GM06990 (cell line): ENCODE measurements at regions not wholly inside any gene's neighbourhood (a gene's known extent, or its start where the extent isn't known, plus 50 kb on each side); places are given as distances from the start of the nearest gene placed in this dataset.

Experiments
- DNase-seq: peaks from one replicate; pipeline ENCODE4 v3.0.0-alpha.2; 2011; ENCODE audit not compliant: insufficient read length; ENCODE audit errors: extremely low read depth
- H3K27me3 ChIP-seq: replicated peaks from 2 replicates; pipeline ENCODE4 v1.6.0; 2011; ENCODE audit warnings: low read length; ENCODE audit not compliant: control insufficient read depth, insufficient read depth
- H3K36me3 ChIP-seq: 2 replicates; pipeline ENCODE4 v1.5.1; 2011; ENCODE audit warnings: low read length; ENCODE audit not compliant: control insufficient read depth, insufficient read depth
- H3K4me3 ChIP-seq: replicated peaks from 2 replicates; pipeline ENCODE4 v1.5.1; 2011; ENCODE audit warnings: low read depth, mild to moderate bottlenecking, control low read depth, low read length
- TF ChIP-seq, protein P1 (sequence below): IDR thresholded peaks from 2 replicates; pipeline ENCODE4 v1.5.1; 2011; ENCODE audit warnings: low read length, control low read depth, mild to moderate bottlenecking, inconsistent platforms; ENCODE audit not compliant: insufficient read depth, poor library complexity, severe bottlenecking

DNA sequence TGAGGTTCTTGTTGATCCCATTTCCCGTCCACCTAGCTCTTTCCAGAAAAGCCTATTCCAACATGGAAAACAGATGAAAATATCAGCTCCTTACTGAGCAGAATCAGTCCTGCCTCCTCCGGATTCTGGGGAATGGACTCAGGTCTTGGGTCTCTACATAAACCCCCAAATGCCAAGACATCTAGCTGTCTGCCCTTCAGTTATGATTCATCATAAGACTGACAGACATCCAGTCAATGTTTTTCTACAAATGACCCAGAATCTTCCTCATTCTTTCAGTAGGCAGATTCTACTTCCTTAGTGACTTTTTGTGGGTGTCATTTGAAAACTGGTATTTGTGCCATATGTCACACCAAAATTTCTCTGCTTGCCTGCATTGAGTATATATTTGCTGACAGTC is 103.0 kb upstream of the TGFBR2 start:
- Histone ChIP-seq H3K4me3 (no peak overlapping the region), H3K36me3 (no peaks in the 10 kb centered on the region), H3K27me3 (no peaks in the 10 kb centered on the region)
- no peak for DNase-seq
- TF ChIP-seq, protein P1, sequence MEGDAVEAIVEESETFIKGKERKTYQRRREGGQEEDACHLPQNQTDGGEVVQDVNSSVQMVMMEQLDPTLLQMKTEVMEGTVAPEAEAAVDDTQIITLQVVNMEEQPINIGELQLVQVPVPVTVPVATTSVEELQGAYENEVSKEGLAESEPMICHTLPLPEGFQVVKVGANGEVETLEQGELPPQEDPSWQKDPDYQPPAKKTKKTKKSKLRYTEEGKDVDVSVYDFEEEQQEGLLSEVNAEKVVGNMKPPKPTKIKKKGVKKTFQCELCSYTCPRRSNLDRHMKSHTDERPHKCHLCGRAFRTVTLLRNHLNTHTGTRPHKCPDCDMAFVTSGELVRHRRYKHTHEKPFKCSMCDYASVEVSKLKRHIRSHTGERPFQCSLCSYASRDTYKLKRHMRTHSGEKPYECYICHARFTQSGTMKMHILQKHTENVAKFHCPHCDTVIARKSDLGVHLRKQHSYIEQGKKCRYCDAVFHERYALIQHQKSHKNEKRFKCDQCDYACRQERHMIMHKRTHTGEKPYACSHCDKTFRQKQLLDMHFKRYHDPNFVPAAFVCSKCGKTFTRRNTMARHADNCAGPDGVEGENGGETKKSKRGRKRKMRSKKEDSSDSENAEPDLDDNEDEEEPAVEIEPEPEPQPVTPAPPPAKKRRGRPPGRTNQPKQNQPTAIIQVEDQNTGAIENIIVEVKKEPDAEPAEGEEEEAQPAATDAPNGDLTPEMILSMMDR, result no peak

DNA sequence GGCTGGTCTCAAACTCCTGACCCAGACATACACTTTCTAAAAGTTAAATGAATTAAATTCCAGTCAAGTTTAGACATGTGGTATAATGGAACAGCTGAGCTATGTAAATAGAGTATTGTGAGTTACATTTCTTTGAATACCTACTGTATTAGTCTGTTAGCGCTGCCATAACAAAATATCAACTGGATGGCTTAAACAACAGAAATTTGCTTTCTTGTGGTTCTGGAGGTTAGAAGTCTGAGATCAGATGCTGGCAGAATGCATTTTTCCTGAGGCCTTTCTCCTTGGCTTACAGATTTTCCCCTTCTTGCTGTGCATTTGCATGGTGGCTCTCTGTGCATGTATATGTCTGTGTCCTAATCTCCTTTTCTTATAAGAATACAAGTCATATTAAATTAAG is 101.5 kb upstream of the TGFBR2 start:
- DNase-seq, result no peak
- TF ChIP-seq, protein P1, result no peak
- Histone ChIP-seq H3K27me3 (no peaks in the 10 kb centered on the region), H3K36me3 (no peaks in the 10 kb centered on the region), H3K4me3 (no peak overlapping the region)

- TF ChIP-seq, protein P1, result no peak
- Histone ChIP-seq H3K27me3 (no peaks in the 10 kb centered on the region), H3K4me3 (no peak overlapping the region), H3K36me3 (no peaks in the 10 kb centered on the region)
- no peak for DNase-seq
These were observed 100.4 kb upstream of the TGFBR2 start for GRCh38 chr3:30505866-30506520.

GRCh38 chr3:30508339-30508738 is 98.1 kb upstream of the TGFBR2 start:
- no peaks in the 10 kb centered on the region for H3K36me3 ChIP-seq
- TF ChIP-seq, protein P1, result no peak
- DNase-seq, result no peak
- no peak overlapping the region for H3K4me3 ChIP-seq
- no peaks in the 10 kb centered on the region for H3K27me3 ChIP-seq

GRCh38 chr3:30510596-30510995 is 95.8 kb upstream of the TGFBR2 start:
- H3K27me3 ChIP-seq, result no peaks in the 10 kb centered on the region
- TF ChIP-seq, protein P1, result no peak
- H3K4me3 ChIP-seq, result no peak overlapping the region
- no peak for DNase-seq
- H3K36me3 ChIP-seq, result no peaks in the 10 kb centered on the region
